SK-N-SH (cell line): ENCODE measurements at regions not wholly inside any gene's neighbourhood (a gene's known extent, or its start where the extent isn't known, plus 50 kb on each side); places are given as distances from the start of the nearest gene placed in this dataset.

Experiments
- EZH2phosphoT487 ChIP-seq: fragments of 200-600 bp; sonication (generic); IDR thresholded peaks from 2 replicates; pipeline ENCODE4 v1.6.1; 2017; ENCODE audit warnings: low read depth, mixed run types, mild to moderate bottlenecking, antibody characterized with exemption, moderate library complexity, borderline replicate concordance
- MAX ChIP-seq: IDR thresholded peaks from 2 replicates; pipeline ENCODE4 v1.4.0; 2012; ENCODE audit warnings: low read depth
- NRF1 ChIP-seq: IDR thresholded peaks from 2 replicates; pipeline ENCODE4 v1.6.1; 2012; ENCODE audit warnings: low read depth, mild to moderate bottlenecking, low read length
- PBX3 ChIP-seq: IDR thresholded peaks from 2 replicates; pipeline ENCODE4; 2012
- REST ChIP-seq: IDR thresholded peaks from 2 replicates; pipeline ENCODE4 v1.6.1; 2012; ENCODE audit warnings: mild to moderate bottlenecking, low read depth, low read length, moderate library complexity
- TAF1 ChIP-seq: IDR thresholded peaks from 2 replicates; pipeline ENCODE4 v1.6.1; 2012; ENCODE audit warnings: low read depth, mild to moderate bottlenecking, low read length, moderate library complexity, borderline replicate concordance
- TCF12 ChIP-seq: IDR thresholded peaks from 2 replicates; pipeline ENCODE4 v1.4.0; 2012
- YY1 ChIP-seq: IDR thresholded peaks from 2 replicates; pipeline ENCODE4 v1.4.0; 2012; ENCODE audit warnings: low read depth, mild to moderate bottlenecking
- TF ChIP-seq, protein P1 (sequence below): fragments of 150-350 bp; IDR thresholded peaks from 2 replicates; pipeline ENCODE4 v1.6.1; 2017; ENCODE audit warnings: antibody characterized with exemption, low read length, low read depth, borderline replicate concordance

GRCh38 chr6:153963352-153963751, 75.7 kb upstream of the OPRM1 start:
- TF ChIP-seq MAX: no peak
- TF ChIP-seq EZH2phosphoT487: no peak
- no peak for TF ChIP-seq NRF1
- TF ChIP-seq REST: no peak
- no peak for TF ChIP-seq TCF12
- no peak for TF ChIP-seq PBX3
- TF ChIP-seq TAF1: no peak
- TF ChIP-seq YY1: no peak
- TF ChIP-seq, protein P1, sequence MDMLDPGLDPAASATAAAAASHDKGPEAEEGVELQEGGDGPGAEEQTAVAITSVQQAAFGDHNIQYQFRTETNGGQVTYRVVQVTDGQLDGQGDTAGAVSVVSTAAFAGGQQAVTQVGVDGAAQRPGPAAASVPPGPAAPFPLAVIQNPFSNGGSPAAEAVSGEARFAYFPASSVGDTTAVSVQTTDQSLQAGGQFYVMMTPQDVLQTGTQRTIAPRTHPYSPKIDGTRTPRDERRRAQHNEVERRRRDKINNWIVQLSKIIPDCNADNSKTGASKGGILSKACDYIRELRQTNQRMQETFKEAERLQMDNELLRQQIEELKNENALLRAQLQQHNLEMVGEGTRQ: no peak
